Breast epithelium (tissue), 4 donors: ENCODE measurements at regions not wholly inside any gene's neighbourhood (a gene's known extent, or its start where the extent isn't known, plus 50 kb on each side); places are given as distances from the start of the nearest gene placed in this dataset.

Source experiments
- DNase-seq, 2 donors: peaks; one replicate each; pipeline ENCODE4 v3.0.0-alpha.2; 2019; ENCODE audit warnings: low spot score in 2 of 2
- H3K27ac ChIP-seq, 2 donors: fragments of 200-600 bp; sonication (generic) in 1 of 2; one replicate each; pipeline ENCODE4 v1.5.1; 2016 to 2019; ENCODE audit warnings: mild to moderate bottlenecking in 1 of 2
- H3K27me3 ChIP-seq, 2 donors: fragments of 200-600 bp; sonication (generic) in 1 of 2; one replicate each; pipeline versions ENCODE4 v1.5.1 to v1.6.0; 2017 to 2019; ENCODE audit warnings: control low read depth in 1 of 2, mild to moderate bottlenecking in 1 of 2
- H3K36me3 ChIP-seq: fragments of 200-600 bp; one replicate; pipeline ENCODE4 v1.5.1; 2019
- H3K4me1 ChIP-seq, 2 donors: fragments of 200-600 bp; sonication (generic); one replicate each; pipeline ENCODE4 v1.5.1; 2016 to 2019; ENCODE audit warnings: control low read depth in 1 of 2
- H3K4me3 ChIP-seq, 3 donors: fragments of 200-600 bp; sonication (generic); 1 replicate in 2 of 3; 2 replicates in 1 of 3; pipeline ENCODE4 v1.5.1; 2016 to 2019; ENCODE audit warnings: mild to moderate bottlenecking in 3 of 3, moderate library complexity in 2 of 3
- H3K9me3 ChIP-seq, 2 donors: fragments of 200-600 bp; sonication (generic) in 1 of 2; one replicate each; pipeline ENCODE4 v1.5.1; 2016 to 2019; ENCODE audit warnings: control low read depth in 1 of 2
- POLR2A ChIP-seq: fragments of 450-650 bp; IDR thresholded peaks from one replicate; pipeline ENCODE4 v1.6.1; 2016; ENCODE audit warnings: antibody characterized with exemption, mild to moderate bottlenecking, moderate library complexity
- POLR2AphosphoS5 ChIP-seq, 3 donors: sonication (generic); formaldehyde crosslinking; IDR thresholded peaks; one replicate each; pipeline ENCODE4 v1.6.1; 2017; ENCODE audit warnings: antibody characterized with exemption in 3 of 3
- intact Hi-C: fragments of 100-400 bp; cut with DNase I; formaldehyde crosslinking; loops from one replicate; pipeline ENCODE4 v1.15.1; 2023; ENCODE audit warnings: low total_unique reads
- TF ChIP-seq, protein P1 (sequence below), 3 donors: fragments of 450-650 bp; IDR thresholded peaks; one replicate each; pipeline ENCODE4 v1.5.1; 2016 to 2017; ENCODE audit warnings: antibody characterized with exemption in 3 of 3, mild to moderate bottlenecking in 3 of 3, moderate library complexity in 3 of 3

DNA sequence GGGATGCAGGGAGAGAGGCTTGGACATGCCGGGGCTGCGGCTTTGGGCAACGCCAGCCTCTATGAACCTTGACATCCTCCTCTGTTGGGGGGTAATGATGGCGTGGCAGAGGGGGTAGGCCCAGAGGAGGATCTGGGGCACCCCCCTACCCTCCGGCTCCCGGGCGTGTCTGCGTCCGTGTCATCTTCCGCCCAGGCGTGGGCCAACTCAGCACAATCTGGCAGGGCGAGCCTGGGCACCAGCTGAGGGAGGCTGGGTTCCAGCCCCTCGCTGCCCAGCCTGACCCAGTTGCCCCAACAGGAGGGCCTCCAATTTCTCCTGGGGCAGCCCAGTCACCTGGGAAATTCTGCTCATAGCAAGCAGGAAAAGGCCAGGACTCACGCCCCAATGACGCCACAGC lies 62.9 kb upstream of the IL17B start:
- DNase-seq, result no peak
- Histone ChIP-seq H3K4me3 (no peak overlapping the region), H3K36me3 (no peaks in the 10 kb centered on the region), H3K9me3 (no peaks in the 10 kb centered on the region), H3K27ac (peak overlapping the region; percentile 87 to 92), H3K4me1 (peaks cover 0 to 15% of the 10 kb centered on the region in 2 donors), H3K27me3 (no peaks in the 10 kb centered on the region)
- intact Hi-C loops, result loop anchor here (5.0 kb wide), 1 partner anchor 120 kb away; no protein-coding TSS in a partner anchor
- TF ChIP-seq, protein P1, sequence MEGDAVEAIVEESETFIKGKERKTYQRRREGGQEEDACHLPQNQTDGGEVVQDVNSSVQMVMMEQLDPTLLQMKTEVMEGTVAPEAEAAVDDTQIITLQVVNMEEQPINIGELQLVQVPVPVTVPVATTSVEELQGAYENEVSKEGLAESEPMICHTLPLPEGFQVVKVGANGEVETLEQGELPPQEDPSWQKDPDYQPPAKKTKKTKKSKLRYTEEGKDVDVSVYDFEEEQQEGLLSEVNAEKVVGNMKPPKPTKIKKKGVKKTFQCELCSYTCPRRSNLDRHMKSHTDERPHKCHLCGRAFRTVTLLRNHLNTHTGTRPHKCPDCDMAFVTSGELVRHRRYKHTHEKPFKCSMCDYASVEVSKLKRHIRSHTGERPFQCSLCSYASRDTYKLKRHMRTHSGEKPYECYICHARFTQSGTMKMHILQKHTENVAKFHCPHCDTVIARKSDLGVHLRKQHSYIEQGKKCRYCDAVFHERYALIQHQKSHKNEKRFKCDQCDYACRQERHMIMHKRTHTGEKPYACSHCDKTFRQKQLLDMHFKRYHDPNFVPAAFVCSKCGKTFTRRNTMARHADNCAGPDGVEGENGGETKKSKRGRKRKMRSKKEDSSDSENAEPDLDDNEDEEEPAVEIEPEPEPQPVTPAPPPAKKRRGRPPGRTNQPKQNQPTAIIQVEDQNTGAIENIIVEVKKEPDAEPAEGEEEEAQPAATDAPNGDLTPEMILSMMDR (IDR thresholded peaks at IDR 0.05), result no peak
- no peak for TF ChIP-seq POLR2AphosphoS5 (IDR thresholded peaks at IDR 0.05)
- TF ChIP-seq POLR2A, result no peak

DNA sequence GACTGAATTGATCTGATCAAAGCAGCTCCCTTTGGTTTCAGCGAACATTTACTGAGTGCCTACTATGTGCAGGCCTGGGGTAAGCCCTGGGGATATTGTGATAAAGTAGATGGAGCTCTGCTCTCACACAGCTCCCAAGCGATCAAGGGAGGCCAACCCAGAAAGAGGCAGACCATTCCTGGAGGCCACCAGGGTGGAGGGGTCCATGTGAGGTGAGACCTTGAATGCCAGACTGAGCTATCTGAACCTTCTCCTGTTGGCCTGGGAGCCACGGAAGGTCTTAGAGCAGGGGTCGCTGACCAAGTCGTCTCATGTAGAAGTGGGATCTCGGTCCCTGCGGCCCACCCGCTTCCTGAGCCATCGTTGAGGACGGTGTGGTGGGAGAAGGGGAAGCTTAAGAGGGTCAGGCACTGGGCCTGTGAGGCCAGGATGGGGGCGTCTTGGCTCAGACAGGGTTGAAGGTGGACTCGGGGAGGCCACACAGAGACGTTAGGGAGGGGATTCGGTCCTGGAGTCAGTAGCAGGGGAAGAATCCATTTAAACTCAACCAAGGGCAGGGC lies 62.2 kb upstream of the IL17B start:
- no peak for TF ChIP-seq POLR2AphosphoS5 (IDR thresholded peaks at IDR 0.05)
- TF ChIP-seq, protein P1 (IDR thresholded peaks at IDR 0.05), result no peak
- no peak for TF ChIP-seq POLR2A
- no peaks in the 10 kb centered on the region for H3K36me3 ChIP-seq
- peak overlapping the region; percentile 87 to 92 for H3K27ac ChIP-seq
- H3K4me3 ChIP-seq, result no peak overlapping the region
- no peaks in the 10 kb centered on the region for H3K27me3 ChIP-seq
- no peak for DNase-seq
- peaks cover 0 to 15% of the 10 kb centered on the region in 2 donors for H3K4me1 ChIP-seq
- H3K9me3 ChIP-seq, result no peaks in the 10 kb centered on the region
- intact Hi-C loops, result loop anchor here (5.0 kb wide), 1 partner anchor 121 kb away; no protein-coding TSS in a partner anchor

DNA sequence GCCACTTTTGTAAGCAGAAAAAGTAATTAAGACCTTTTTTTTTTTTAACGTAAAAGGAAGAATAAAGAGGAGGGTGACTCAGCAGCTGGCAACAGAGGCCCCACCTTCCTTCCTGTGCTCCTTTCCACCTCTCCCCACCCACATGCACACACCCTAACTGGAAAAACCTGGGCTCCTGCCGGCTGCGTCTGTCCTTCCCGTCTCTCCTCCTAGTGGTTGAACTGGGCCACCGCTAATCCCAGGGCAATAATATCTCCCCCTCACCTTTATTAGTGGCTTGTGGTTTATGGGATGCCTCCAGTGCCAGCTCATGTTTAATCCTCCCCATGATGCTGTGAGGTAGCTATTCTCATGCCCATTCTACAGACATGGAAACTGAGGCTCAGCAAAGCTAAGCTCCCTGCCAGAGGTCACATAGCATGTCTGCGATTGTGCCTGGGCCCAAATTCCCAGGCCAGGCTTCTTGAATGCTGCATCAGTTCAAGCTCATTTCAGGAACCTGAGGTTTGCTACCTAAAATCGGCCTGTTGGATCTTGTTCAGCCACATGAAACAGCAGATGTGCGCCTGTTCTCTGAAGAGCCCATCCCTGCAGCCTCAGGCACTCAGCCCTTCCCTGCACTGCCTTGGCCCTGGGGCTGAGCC lies 60.9 kb upstream of the IL17B start:
- H3K27me3 ChIP-seq, result no peaks in the 10 kb centered on the region
- H3K36me3 ChIP-seq, result no peaks in the 10 kb centered on the region
- peaks cover 0 to 9% of the 10 kb centered on the region in 2 donors for H3K4me1 ChIP-seq
- intact Hi-C loops, result loop anchor here (5.0 kb wide), 1 partner anchor 122 kb away; no protein-coding TSS in a partner anchor
- peak; percentile 83 for DNase-seq
- H3K4me3 ChIP-seq, result no peak overlapping the region
- peak overlapping the region; percentile 77 to 85 for H3K27ac ChIP-seq
- no peaks in the 10 kb centered on the region for H3K9me3 ChIP-seq
- no peak for TF ChIP-seq POLR2A
- TF ChIP-seq, protein P1 (IDR thresholded peaks at IDR 0.05), result peak; percentile 62 to 86 (median 77)
- peak in 1 of 3 donors; percentile 27 for TF ChIP-seq POLR2AphosphoS5 (IDR thresholded peaks at IDR 0.05)

DNA sequence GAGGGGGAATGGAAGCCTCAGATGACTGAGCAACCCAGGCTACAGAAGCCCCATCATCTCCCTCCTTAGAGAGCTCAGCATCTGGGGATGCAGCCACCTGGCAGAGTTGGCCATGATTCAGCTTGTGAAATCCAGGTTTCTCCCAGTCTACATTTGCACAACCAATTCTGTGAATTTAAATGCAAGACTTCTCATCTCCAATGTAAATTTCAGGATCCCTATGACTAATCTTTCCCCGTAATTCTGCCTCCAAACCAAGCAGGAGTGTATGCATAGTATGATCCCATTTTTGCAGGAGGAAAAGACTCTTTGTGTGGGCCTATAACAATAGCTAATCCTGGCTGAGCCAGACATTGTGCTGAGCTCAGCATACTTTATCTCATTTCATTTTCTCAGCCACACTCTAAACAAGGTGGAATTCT lies 59.6 kb upstream of the IL17B start:
- DNase-seq, result no peak
- Histone ChIP-seq H3K9me3 (no peaks in the 10 kb centered on the region), H3K4me1 (peaks cover 0 to 9% of the 10 kb centered on the region in 2 donors), H3K36me3 (no peaks in the 10 kb centered on the region), H3K27me3 (no peaks in the 10 kb centered on the region), H3K4me3 (no peak overlapping the region), H3K27ac (peak overlapping the region; percentile 0 to 52)
- intact Hi-C loops, result no loop called here
- no peak for TF ChIP-seq POLR2AphosphoS5 (IDR thresholded peaks at IDR 0.05)
- TF ChIP-seq, protein P1 (IDR thresholded peaks at IDR 0.05), result no peak
- TF ChIP-seq POLR2A, result no peak

DNA sequence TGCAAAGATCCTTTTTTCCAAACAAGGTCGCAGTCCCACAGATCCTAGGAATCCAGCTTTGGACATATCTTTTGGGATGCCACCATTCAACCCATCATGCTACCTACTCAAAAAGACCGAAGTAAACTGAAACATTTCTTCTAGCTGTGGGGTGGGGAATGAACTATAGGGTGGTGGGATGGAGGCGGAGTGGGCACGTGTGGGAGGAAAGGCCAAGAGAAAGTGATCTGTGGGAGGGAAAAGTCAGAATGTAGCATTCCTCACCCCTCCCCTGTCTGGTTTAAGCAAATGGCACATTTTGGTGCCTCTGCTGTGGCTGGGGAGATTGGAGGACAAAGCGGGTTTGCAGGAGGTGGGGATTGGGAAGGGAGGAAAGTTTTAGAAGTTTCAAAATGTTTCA lies 59.2 kb upstream of the IL17B start:
- TF ChIP-seq POLR2A, result no peak
- no peak for TF ChIP-seq POLR2AphosphoS5 (IDR thresholded peaks at IDR 0.05)
- TF ChIP-seq, protein P1 (IDR thresholded peaks at IDR 0.05), result no peak
- H3K27ac ChIP-seq, result peak overlapping the region in 1 of 2 donors; percentile 0
- DNase-seq, result no peak
- intact Hi-C loops, result no loop called here
- H3K4me3 ChIP-seq, result no peak overlapping the region
- no peaks in the 10 kb centered on the region for H3K27me3 ChIP-seq
- H3K9me3 ChIP-seq, result no peaks in the 10 kb centered on the region
- H3K4me1 ChIP-seq, result peaks cover 0 to 9% of the 10 kb centered on the region in 2 donors
- H3K36me3 ChIP-seq, result no peaks in the 10 kb centered on the region
